MM.1S (cell line): ENCODE measurements at regions not wholly inside any gene's neighbourhood (a gene's known extent, or its start where the extent isn't known, plus 50 kb on each side); places are given as distances from the start of the nearest gene placed in this dataset.

Experiments used
- DNase-seq: peaks from one replicate; pipeline ENCODE4 v3.0.0-alpha.2; 2015
- H2AFZ ChIP-seq: fragments of 300-600 bp; sonication (generic); 2 replicates; pipeline ENCODE4 v1.6.0; 2016; ENCODE audit warnings: antibody characterized with exemption, low read length
- H3F3A ChIP-seq: fragments of 300-600 bp; sonication (generic); 2 replicates; pipeline ENCODE4 v1.6.1; 2016; ENCODE audit warnings: mild to moderate bottlenecking, antibody characterized with exemption, low read length, moderate library complexity, mixed read lengths; ENCODE audit not compliant: insufficient read depth
- H3K27ac ChIP-seq: fragments of 300-600 bp; sonication (generic); 2 replicates; pipeline ENCODE4 v1.5.1; 2016; ENCODE audit warnings: mild to moderate bottlenecking, low read length
- H3K27me3 ChIP-seq: fragments of 300-600 bp; sonication (generic); replicated peaks from 2 replicates; pipeline ENCODE4 v1.6.0; 2016; ENCODE audit warnings: low read length; ENCODE audit not compliant: insufficient read depth
- H3K36me3 ChIP-seq: fragments of 300-600 bp; sonication (generic); replicated peaks from 2 replicates; pipeline ENCODE4 v1.6.1; 2016; ENCODE audit warnings: mild to moderate bottlenecking, low read length, mixed read lengths; ENCODE audit not compliant: insufficient read depth
- H3K4me1 ChIP-seq: fragments of 300-600 bp; sonication (generic); 2 replicates; pipeline ENCODE4 v1.6.1; 2016; ENCODE audit warnings: low read length, mixed read lengths
- H3K4me2 ChIP-seq: fragments of 300-600 bp; sonication (generic); 2 replicates; pipeline ENCODE4 v1.6.0; 2016; ENCODE audit warnings: low read depth, low read length
- H3K4me3 ChIP-seq: fragments of 300-600 bp; sonication (generic); 2 replicates; pipeline ENCODE4 v1.5.1; 2016; ENCODE audit warnings: low read length, mixed read lengths
- H3K79me2 ChIP-seq: fragments of 300-600 bp; sonication (generic); 2 replicates; pipeline ENCODE4 v1.6.1; 2016; ENCODE audit warnings: mixed run types, low read length, mixed read lengths
- H3K9ac ChIP-seq: fragments of 300-600 bp; sonication (generic); 2 replicates; pipeline ENCODE4 v1.6.1; 2016; ENCODE audit warnings: low read length, mixed read lengths
- H3K9me2 ChIP-seq: fragments of 300-600 bp; sonication (generic); replicated peaks from 2 replicates; pipeline ENCODE4 v1.6.1; 2016; ENCODE audit warnings: mild to moderate bottlenecking, low read length, mixed read lengths; ENCODE audit not compliant: insufficient read depth
- H3K9me3 ChIP-seq: fragments of 300-600 bp; sonication (generic); replicated peaks from 2 replicates; pipeline ENCODE4 v1.6.1; 2016; ENCODE audit warnings: mild to moderate bottlenecking, low read length, mixed read lengths; ENCODE audit not compliant: insufficient read depth
- H4K20me1 ChIP-seq: fragments of 300-600 bp; sonication (generic); 2 replicates; pipeline ENCODE4 v1.6.1; 2016; ENCODE audit warnings: mild to moderate bottlenecking, low read length, moderate library complexity, mixed read lengths; ENCODE audit not compliant: insufficient read depth
- CTCF ChIP-seq: fragments of 300-600 bp; sonication (generic); IDR thresholded peaks from 2 replicates; pipeline ENCODE4 v1.5.1; 2016; ENCODE audit warnings: antibody characterized with exemption, low read length, mixed read lengths
- EZH2 ChIP-seq: fragments of 300-600 bp; sonication (generic); optimal IDR thresholded peaks from 2 replicates; pipeline ENCODE3; 2017; ENCODE audit warnings: low read depth, mild to moderate bottlenecking, antibody characterized with exemption, low read length, mixed read lengths
- EZH2phosphoT487 ChIP-seq: fragments of 300-600 bp; sonication (generic); IDR thresholded peaks from 2 replicates; pipeline ENCODE4 v1.6.1; 2018; ENCODE audit warnings: antibody characterized with exemption, low read length

GRCh38 chr1:199959033-199959774 lies 68.3 kb upstream of the NR5A2 start:
- DNase-seq = no peak

GRCh38 chr1:199959775-199960110 lies 67.8 kb upstream of the NR5A2 start:
- H3K36me3 ChIP-seq = no peaks in the 10 kb centered on the region
- H2AFZ ChIP-seq = no peak overlapping the region
- no peak for DNase-seq
- no peaks in the 10 kb centered on the region for H3K27me3 ChIP-seq
- H3K4me2 ChIP-seq = no peak overlapping the region
- TF ChIP-seq EZH2 (no peak), CTCF (no peak), EZH2phosphoT487 (no peak)
- peaks cover 3% of the 10 kb centered on the region; the same call in 1 of the 2 replicates for H3K4me1 ChIP-seq
- H3K27ac ChIP-seq = no peak overlapping the region
- H3K9ac ChIP-seq = no peak overlapping the region
- no peaks in the 10 kb centered on the region for H3K79me2 ChIP-seq
- no peaks in the 10 kb centered on the region for H3F3A ChIP-seq
- no peaks in the 10 kb centered on the region for H4K20me1 ChIP-seq
- H3K4me3 ChIP-seq = no peak overlapping the region
- no peaks in the 10 kb centered on the region for H3K9me2 ChIP-seq
- H3K9me3 ChIP-seq = no peaks in the 10 kb centered on the region

More at GRCh38 chr1:199959033-199959774, 68.3 kb upstream of the NR5A2 start:
- Histone ChIP-seq H3K79me2 (no peaks in the 10 kb centered on the region), H3K27me3 (no peaks in the 10 kb centered on the region), H3K4me3 (no peak overlapping the region), H2AFZ (no peak overlapping the region), H3K9me2 (no peaks in the 10 kb centered on the region), H3K4me1 (peaks cover 3% of the 10 kb centered on the region; the same call in 1 of the 2 replicates), H3K9ac (no peak overlapping the region), H4K20me1 (no peaks in the 10 kb centered on the region), H3K27ac (no peak overlapping the region), H3F3A (no peaks in the 10 kb centered on the region), H3K9me3 (no peaks in the 10 kb centered on the region), H3K4me2 (no peak overlapping the region), H3K36me3 (no peaks in the 10 kb centered on the region)
- no peak for TF ChIP-seq EZH2
- TF ChIP-seq CTCF = no peak
- no peak for TF ChIP-seq EZH2phosphoT487

DNA sequence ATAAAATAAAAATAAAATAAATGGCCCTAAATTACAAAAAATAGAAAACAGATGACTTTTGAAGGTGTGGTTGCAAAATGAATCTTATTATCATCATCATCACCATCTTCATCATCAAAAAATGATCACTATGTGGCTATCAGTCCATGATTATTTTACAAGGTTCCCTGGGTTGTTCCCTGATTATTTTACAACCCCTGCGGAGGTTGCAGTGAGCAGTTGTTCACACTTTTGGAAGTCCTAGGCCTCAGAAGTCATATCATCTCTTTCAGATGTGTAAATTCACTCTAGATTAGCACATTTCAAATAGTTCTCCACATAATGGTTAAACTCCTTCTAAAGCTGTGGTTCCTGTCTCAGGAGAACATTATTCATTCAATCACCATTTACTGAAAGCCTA lies 57.4 kb upstream of the NR5A2 start:
- Histone ChIP-seq H3K27me3 (no peaks in the 10 kb centered on the region), H2AFZ (no peak overlapping the region), H3F3A (no peaks in the 10 kb centered on the region), H3K36me3 (no peaks in the 10 kb centered on the region), H3K4me3 (no peak overlapping the region), H3K9ac (no peak overlapping the region), H3K4me1 (no peaks in the 10 kb centered on the region), H3K4me2 (no peak overlapping the region), H3K79me2 (no peaks in the 10 kb centered on the region), H3K9me2 (no peaks in the 10 kb centered on the region), H3K9me3 (no peaks in the 10 kb centered on the region), H3K27ac (no peak overlapping the region), H4K20me1 (no peaks in the 10 kb centered on the region)
- DNase-seq = no peak
- TF ChIP-seq EZH2phosphoT487 (no peak), CTCF (no peak), EZH2 (no peak)
